ENCODE measurements at regions not wholly inside any gene's neighbourhood (a gene's known extent, or its start where the extent isn't known, plus 50 kb on each side); places are given as distances from the start of the nearest gene placed in this dataset.

GRCh38 chr2:144040834-144041233 lies 479.1 kb downstream of the ZEB2 start:
- no peak for DNase-seq (ENCODE audit: low read depth)
- no peak for TF ChIP-seq CTCF (IDR thresholded peaks at IDR 0.05; ENCODE audit: insufficient read depth, low read depth, low read length)
- H3K4me3 ChIP-seq (ENCODE audit: low read depth, low read length) = no peak overlapping the region

- no peak for TF ChIP-seq CTCF (IDR thresholded peaks at IDR 0.05; ENCODE audit: insufficient read depth, low read depth, low read length)
Observed at GRCh38 chr2:144032566-144032965, 487.4 kb downstream of the ZEB2 start.

GRCh38 chr2:144030791-144031190 lies 489.1 kb downstream of the ZEB2 start:
- H3K4me3 ChIP-seq (ENCODE audit: low read depth, low read length) = no peak overlapping the region
- TF ChIP-seq CTCF (IDR thresholded peaks at IDR 0.05; ENCODE audit: insufficient read depth, low read depth, low read length) = no peak
- DNase-seq (ENCODE audit: low read depth) = no peak

More at GRCh38 chr2:144032566-144032965, 487.4 kb downstream of the ZEB2 start:
- H3K4me3 ChIP-seq (ENCODE audit: low read depth, low read length) = no peak overlapping the region
- DNase-seq (ENCODE audit: low read depth) = peak; percentile 62

GRCh38 chr2:144027593-144027992 lies 492.3 kb downstream of the ZEB2 start:
- no peak for DNase-seq (ENCODE audit: low read depth)

GRCh38 chr2:144026753-144027152 lies 493.2 kb downstream of the ZEB2 start:
- no peak overlapping the region for H3K4me3 ChIP-seq (ENCODE audit: low read depth, low read length)
- no peak for DNase-seq (ENCODE audit: low read depth)
- TF ChIP-seq CTCF (IDR thresholded peaks at IDR 0.05; ENCODE audit: insufficient read depth, low read depth, low read length) = no peak

More at GRCh38 chr2:144027593-144027992, 492.3 kb downstream of the ZEB2 start:
- no peak for TF ChIP-seq CTCF (IDR thresholded peaks at IDR 0.05; ENCODE audit: insufficient read depth, low read depth, low read length)
- H3K4me3 ChIP-seq (ENCODE audit: low read depth, low read length) = no peak overlapping the region

GRCh38 chr2:144020047-144020446 lies 499.9 kb downstream of the ZEB2 start:
- no peak for TF ChIP-seq CTCF (IDR thresholded peaks at IDR 0.05; ENCODE audit: insufficient read depth, low read depth, low read length)
- H3K4me3 ChIP-seq (ENCODE audit: low read depth, low read length) = no peak overlapping the region
- no peak for DNase-seq (ENCODE audit: low read depth)

GRCh38 chr2:144015655-144016245 lies 504.2 kb downstream of the ZEB2 start:
- no peak overlapping the region for H3K4me3 ChIP-seq (ENCODE audit: low read depth, low read length)

More at GRCh38 chr2:144015655-144016245, 504.2 kb downstream of the ZEB2 start:
- TF ChIP-seq CTCF (IDR thresholded peaks at IDR 0.05; ENCODE audit: insufficient read depth, low read depth, low read length) = no peak
- DNase-seq (ENCODE audit: low read depth) = peak; percentile 85

All from fibroblast of villous mesenchyme (primary cell).